AG04449 (cell line): ENCODE measurements at regions not wholly inside any gene's neighbourhood (a gene's known extent, or its start where the extent isn't known, plus 50 kb on each side); places are given as distances from the start of the nearest gene placed in this dataset.
"Not testable (repeated sequence)": the region's sequence is repeated elsewhere in the genome, so short reads cannot be mapped to it uniquely, and the experiment has no call there.

Experiments
- CTCF ChIA-PET: fragments of 350-600 bp; formaldehyde crosslinking; extraction: SDS; loops from one replicate; lab custom pipeline; 2021; ENCODE audit warnings: antibody characterized with exemption; lab: Yijun Ruan, JAX
- POLR2A ChIA-PET: fragments of 400-600, 350-600 bp; formaldehyde crosslinking; extraction: SDS; loops from one replicate; lab custom pipeline; 2020; ENCODE audit warnings: antibody characterized with exemption, inconsistent platforms; lab: Yijun Ruan, JAX
- DNase-seq: peaks from one replicate; pipeline ENCODE4 v3.0.0-alpha.2; 2010; ENCODE audit warnings: low read depth, low spot score
- H3K4me3 ChIP-seq: 2 replicates; pipeline ENCODE4 v1.5.1; 2011; ENCODE audit warnings: low read depth, mild to moderate bottlenecking, control low read depth, low read length
- CTCF ChIP-seq: IDR thresholded peaks from one replicate; pipeline ENCODE4 v1.5.1; 2011; ENCODE audit warnings: mild to moderate bottlenecking, moderate library complexity, low read length, control low read depth, inconsistent platforms; ENCODE audit not compliant: insufficient read depth; ENCODE audit errors: missing control alignments

DNA sequence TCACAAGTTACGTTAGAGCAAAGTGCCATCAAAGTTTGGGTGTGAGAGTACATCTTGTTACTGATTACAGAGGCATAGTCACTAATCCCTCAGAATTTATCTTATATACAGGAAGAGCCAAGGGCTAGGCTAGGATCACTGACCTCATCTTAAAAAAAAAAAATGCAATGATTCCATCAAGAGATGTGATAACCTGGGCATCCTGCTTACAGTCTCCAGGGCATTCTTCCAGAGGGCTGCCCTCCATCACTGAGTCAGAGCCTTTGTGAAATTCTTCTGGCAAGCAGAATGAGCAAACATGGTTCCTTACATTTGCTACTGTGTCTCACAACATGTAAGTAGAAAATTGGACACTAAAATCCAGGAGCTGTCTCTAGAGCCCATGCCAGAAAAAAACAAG, 410.6 kb downstream of the ZFHX3 start:
- H3K4me3 ChIP-seq: no peak overlapping the region
- peak; percentile 17 for DNase-seq
- ChIA-PET CTCF (no interaction called here), POLR2A (interaction anchor here (0.7 kb wide), 1 partner anchor 465 kb away, joined by 3 read pairs; the partner anchor contains the start of gene PMFBP1)
- TF ChIP-seq CTCF: no peak

GRCh38 chr16:72635694-72636093, 412.2 kb downstream of the ZFHX3 start:
- no peak for DNase-seq
- no peak overlapping the region for H3K4me3 ChIP-seq
- ChIA-PET POLR2A (no interaction called here), CTCF (no interaction called here)
- no peak for TF ChIP-seq CTCF

- CTCF ChIA-PET: no interaction called here
These were observed 412.8 kb downstream of the ZFHX3 start for GRCh38 chr16:72635104-72635503.

GRCh38 chr16:72627182-72627896, 420.6 kb downstream of the ZFHX3 start:
- CTCF ChIA-PET, H3K4me3 ChIP-seq: not testable (repeated sequence)

More at GRCh38 chr16:72635104-72635503, 412.8 kb downstream of the ZFHX3 start:
- H3K4me3 ChIP-seq: no peak overlapping the region
- POLR2A ChIA-PET: no interaction called here
- TF ChIP-seq CTCF: no peak
- no peak for DNase-seq

DNA sequence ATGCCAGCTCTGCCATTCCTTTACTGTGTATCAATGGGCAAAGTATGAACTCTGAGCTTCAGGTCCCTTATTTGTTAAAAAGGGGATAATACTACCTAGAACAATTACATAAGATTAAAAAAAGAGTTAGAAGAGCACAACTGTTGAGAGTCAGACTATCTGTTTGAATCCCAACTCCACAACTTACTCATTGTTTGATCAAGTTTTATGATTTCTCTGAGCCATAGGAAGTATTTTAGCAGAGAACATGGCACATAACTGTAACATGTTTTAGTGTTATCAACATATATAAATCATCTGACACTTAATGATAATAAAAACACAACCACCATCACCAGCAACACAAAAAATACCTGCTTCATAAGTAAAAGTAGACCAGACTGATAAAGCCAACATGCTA, 421.3 kb downstream of the ZFHX3 start:
- CTCF ChIA-PET: no interaction called here
- no peak overlapping the region for H3K4me3 ChIP-seq
- DNase-seq: no peak
- TF ChIP-seq CTCF: no peak
- POLR2A ChIA-PET: no interaction called here

More at GRCh38 chr16:72627182-72627896, 420.6 kb downstream of the ZFHX3 start:
- POLR2A ChIA-PET, DNase-seq: not testable (repeated sequence)

- peak; percentile 12 for DNase-seq
- H3K4me3 ChIP-seq: no peak overlapping the region
- no peak for TF ChIP-seq CTCF
- POLR2A ChIA-PET: no interaction called here
- CTCF ChIA-PET: interaction anchor here (0.9 kb wide), 1 partner anchor 210 kb away, joined by 3 read pairs; no protein-coding TSS in a partner anchor
These were observed 426.3 kb downstream of the ZFHX3 start for GRCh38 chr16:72621651-72622050.

- H3K4me3 ChIP-seq: no peak overlapping the region
- POLR2A ChIA-PET: no interaction called here
- no peak for TF ChIP-seq CTCF
- no peak for DNase-seq
- CTCF ChIA-PET: no interaction called here
These were observed 427.1 kb downstream of the ZFHX3 start for GRCh38 chr16:72620853-72621252.
